CD8-positive, alpha-beta memory T cell (primary cell): ENCODE measurements at regions not wholly inside any gene's neighbourhood (a gene's known extent, or its start where the extent isn't known, plus 50 kb on each side); places are given as distances from the start of the nearest gene placed in this dataset.

Source experiments
- CTCF ChIA-PET: fragments of 350-600 bp; sonication (Branson Sonifier 250); formaldehyde crosslinking; loops from one replicate; lab custom pipeline; 2021; ENCODE audit warnings: antibody characterized with exemption; lab: Charles Lee
- POLR2A ChIA-PET: fragments of 350-600 bp; sonication (Branson Sonifier 250); formaldehyde crosslinking; loops from one replicate; lab custom pipeline; 2021; ENCODE audit warnings: antibody characterized with exemption; lab: Charles Lee
- DNase-seq, 5 donors: peaks; one replicate each; pipeline versions ENCODE4 v3.0.0 to v3.0.0-alpha.2; 2020 to 2022; ENCODE audit warnings: mixed read lengths in 1 of 5
- H3K27ac ChIP-seq: one replicate; pipeline ENCODE4 v1.7.0; 2013; ENCODE audit warnings: low read depth, mild to moderate bottlenecking, low read length, moderate library complexity
- H3K27me3 ChIP-seq: 2 replicates; pipeline ENCODE4 v1.7.0; 2013; ENCODE audit warnings: low read length, mild to moderate bottlenecking; ENCODE audit not compliant: insufficient read depth, poor library complexity, severe bottlenecking
- H3K36me3 ChIP-seq: 2 replicates; pipeline ENCODE4 v1.7.0; 2013; ENCODE audit warnings: mild to moderate bottlenecking, low read length, moderate library complexity; ENCODE audit not compliant: insufficient read depth
- H3K4me1 ChIP-seq: 2 replicates; pipeline ENCODE4 v1.7.0; 2013; ENCODE audit warnings: mild to moderate bottlenecking, low read length, moderate library complexity; ENCODE audit not compliant: insufficient read depth
- H3K4me3 ChIP-seq: 2 replicates; pipeline ENCODE4 v1.7.0; 2013; ENCODE audit warnings: mild to moderate bottlenecking, low read length
- H3K9me3 ChIP-seq: 2 replicates; pipeline ENCODE4 v1.7.0; 2013; ENCODE audit warnings: mild to moderate bottlenecking, low read length
- H3K27ac Mint-ChIP-seq, 8 donors: one replicate each; pipeline ENCODE4 v1.8.0; 2020 to 2021; ENCODE audit warnings: mixed read lengths in 8 of 8, mild to moderate bottlenecking in 6 of 8, inconsistent platforms in 3 of 8, moderate library complexity in 3 of 8
- H3K27me3 Mint-ChIP-seq, 2 donors: one replicate each; pipeline ENCODE4 v1.8.0; 2020 to 2021; ENCODE audit warnings: mixed read lengths in 2 of 2, mild to moderate bottlenecking in 1 of 2, moderate library complexity in 1 of 2
- H3K36me3 Mint-ChIP-seq, 3 donors: one replicate each; pipeline ENCODE4 v1.8.0; 2020 to 2021; ENCODE audit warnings: mixed read lengths in 3 of 3, inconsistent platforms in 1 of 3, mild to moderate bottlenecking in 1 of 3
- H3K4me1 Mint-ChIP-seq, 3 donors: one replicate each; pipeline ENCODE4 v1.8.0; 2020 to 2021; ENCODE audit warnings: mixed read lengths in 3 of 3, inconsistent platforms in 1 of 3, mild to moderate bottlenecking in 1 of 3
- H3K4me3 Mint-ChIP-seq, 7 donors: one replicate each; pipeline ENCODE4 v1.8.0; 2020 to 2021; ENCODE audit warnings: mixed read lengths in 7 of 7, mild to moderate bottlenecking in 6 of 7, moderate library complexity in 4 of 7, inconsistent platforms in 2 of 7
- H3K9me3 Mint-ChIP-seq, 5 donors: one replicate each; pipeline ENCODE4 v1.8.0; 2020 to 2022; ENCODE audit warnings: mixed read lengths in 5 of 5, mild to moderate bottlenecking in 3 of 5, moderate library complexity in 2 of 5, inconsistent platforms in 1 of 5

GRCh38 chr7:142618655-142619351 is 130.5 kb upstream of the PRSS1 start:
- ChIA-PET POLR2A (interaction anchor here (1.0 to 1.2 kb wide), 3 partner anchors 170 to 180 kb away, joined by 3 to 5 read pairs (median 3); no protein-coding TSS in a partner anchor), CTCF (no interaction called here)
- Histone ChIP-seq H3K4me1 (no peaks in the 10 kb centered on the region), H3K9me3 (no peaks in the 10 kb centered on the region), H3K27ac (no peak overlapping the region), H3K36me3 (no peaks in the 10 kb centered on the region), H3K4me3 (no peak overlapping the region), H3K27me3 (no peaks in the 10 kb centered on the region)
- H3K4me1 Mint-ChIP-seq: peaks cover 0 to 4% (median 3%) of the 10 kb centered on the region in 3 donors
- peak overlapping the region; percentile 69 to 83 (median 70) for H3K4me3 Mint-ChIP-seq
- DNase-seq: no peak
- no peaks in the 10 kb centered on the region for H3K9me3 Mint-ChIP-seq
- H3K27ac Mint-ChIP-seq: peak overlapping the region in 7 of 8 donors; percentile 24 to 93 (median 82)
- H3K36me3 Mint-ChIP-seq: peaks cover 0 to 8% (median 0%) of the 10 kb centered on the region in 3 donors
- H3K27me3 Mint-ChIP-seq: no peaks in the 10 kb centered on the region

- peaks cover 0 to 4% (median 4%) of the 10 kb centered on the region in 3 donors for H3K4me1 Mint-ChIP-seq
- Histone ChIP-seq H3K27me3 (no peaks in the 10 kb centered on the region), H3K4me3 (no peak overlapping the region), H3K36me3 (no peaks in the 10 kb centered on the region), H3K27ac (no peak overlapping the region), H3K4me1 (no peaks in the 10 kb centered on the region), H3K9me3 (no peaks in the 10 kb centered on the region)
- H3K27me3 Mint-ChIP-seq: peaks cover 0 to 1% of the 10 kb centered on the region in 2 donors
- DNase-seq: no peak
- CTCF ChIA-PET: no interaction called here
- no peaks in the 10 kb centered on the region for H3K9me3 Mint-ChIP-seq
- H3K36me3 Mint-ChIP-seq: peaks cover 0 to 8% (median 0%) of the 10 kb centered on the region in 3 donors
- POLR2A ChIA-PET: interaction anchor here (1.7 to 2.4 kb wide), 2 partner anchors 173 to 192 kb away, joined by 5 to 13 read pairs; no protein-coding TSS in a partner anchor
- peak overlapping the region in 4 of 8 donors; percentile 38 to 71 (median 58) for H3K27ac Mint-ChIP-seq
- peak overlapping the region in 6 of 7 donors; percentile 18 to 81 (median 80) for H3K4me3 Mint-ChIP-seq
Measured at GRCh38 chr7:142616842-142617241, 132.4 kb upstream of the PRSS1 start.

GRCh38 chr7:142616121-142616643 is 133.1 kb upstream of the PRSS1 start:
- Mint-ChIP-seq H3K4me3 (peak overlapping the region; percentile 71 to 88 (median 80)), H3K4me1 (peaks cover 0 to 10% (median 9%) of the 10 kb centered on the region in 3 donors), H3K27ac (peak overlapping the region; percentile 56 to 91 (median 76)), H3K27me3 (peaks cover 0 to 1% of the 10 kb centered on the region in 2 donors), H3K9me3 (no peaks in the 10 kb centered on the region), H3K36me3 (peaks cover 0 to 8% (median 0%) of the 10 kb centered on the region in 3 donors)
- ChIA-PET POLR2A (interaction anchor here (0.5 to 2.4 kb wide), 4 partner anchors 173 to 195 kb away, joined by 4 to 13 read pairs (median 4); no protein-coding TSS in a partner anchor), CTCF (interaction anchor here (0.9 kb wide), 1 partner anchor 12 kb away, joined by 3 read pairs; no protein-coding TSS in a partner anchor)
- Histone ChIP-seq H3K36me3 (no peaks in the 10 kb centered on the region), H3K9me3 (no peaks in the 10 kb centered on the region), H3K27me3 (no peaks in the 10 kb centered on the region), H3K4me3 (no peak overlapping the region), H3K27ac (no peak overlapping the region), H3K4me1 (no peaks in the 10 kb centered on the region)
- no peak for DNase-seq

- Mint-ChIP-seq H3K4me1 (peaks cover 0 to 10% (median 8%) of the 10 kb centered on the region in 3 donors), H3K9me3 (no peaks in the 10 kb centered on the region), H3K4me3 (peak overlapping the region; percentile 71 to 88 (median 80)), H3K27me3 (peaks cover 0 to 1% of the 10 kb centered on the region in 2 donors), H3K36me3 (peaks cover 0 to 8% (median 0%) of the 10 kb centered on the region in 3 donors), H3K27ac (peak overlapping the region; percentile 9 to 90 (median 72))
- ChIA-PET CTCF (interaction anchor here (0.9 kb wide), 2 partner anchors 11 to 195 kb away, joined by 3 read pairs; no protein-coding TSS in a partner anchor), POLR2A (interaction anchor here (1.0 to 2.4 kb wide), 4 partner anchors 174 to 194 kb away, joined by 3 to 13 read pairs (median 4); no protein-coding TSS in a partner anchor)
- H3K27ac ChIP-seq: no peak overlapping the region
- no peaks in the 10 kb centered on the region for H3K36me3 ChIP-seq
- H3K27me3 ChIP-seq: no peaks in the 10 kb centered on the region
- H3K4me3 ChIP-seq: no peak overlapping the region
- no peak for DNase-seq
- H3K4me1 ChIP-seq: no peaks in the 10 kb centered on the region
- no peaks in the 10 kb centered on the region for H3K9me3 ChIP-seq
Measured at GRCh38 chr7:142615508-142615907, 133.8 kb upstream of the PRSS1 start.

- Mint-ChIP-seq H3K4me1 (peaks cover 0 to 15% (median 5%) of the 10 kb centered on the region in 3 donors), H3K27ac (no peak overlapping the region), H3K4me3 (no peak overlapping the region), H3K9me3 (no peaks in the 10 kb centered on the region), H3K36me3 (peaks cover 0 to 8% (median 0%) of the 10 kb centered on the region in 3 donors), H3K27me3 (peaks cover 0 to 1% of the 10 kb centered on the region in 2 donors)
- no peak overlapping the region for H3K4me3 ChIP-seq
- no peak for DNase-seq
- ChIA-PET CTCF (no interaction called here), POLR2A (no interaction called here)
- H3K27me3 ChIP-seq: no peaks in the 10 kb centered on the region
- H3K27ac ChIP-seq: no peak overlapping the region
- no peaks in the 10 kb centered on the region for H3K9me3 ChIP-seq
- H3K36me3 ChIP-seq: no peaks in the 10 kb centered on the region
- no peaks in the 10 kb centered on the region for H3K4me1 ChIP-seq
Measured at GRCh38 chr7:142614116-142614515, 135.2 kb upstream of the PRSS1 start.

- peak overlapping the region in 1 of 8 donors; percentile 33 for H3K27ac Mint-ChIP-seq
- H3K4me1 Mint-ChIP-seq: peaks cover 0 to 25% (median 5%) of the 10 kb centered on the region in 3 donors
- H3K9me3 Mint-ChIP-seq: no peaks in the 10 kb centered on the region
- H3K36me3 ChIP-seq: no peaks in the 10 kb centered on the region
- H3K4me1 ChIP-seq: no peaks in the 10 kb centered on the region
- peaks cover 0 to 6% (median 0%) of the 10 kb centered on the region in 3 donors for H3K36me3 Mint-ChIP-seq
- H3K27ac ChIP-seq: no peak overlapping the region
- no peak overlapping the region for H3K4me3 ChIP-seq
- ChIA-PET POLR2A (no interaction called here), CTCF (no interaction called here)
- H3K4me3 Mint-ChIP-seq: no peak overlapping the region
- no peak for DNase-seq
- no peaks in the 10 kb centered on the region for H3K9me3 ChIP-seq
- H3K27me3 Mint-ChIP-seq: peaks cover 0 to 1% of the 10 kb centered on the region in 2 donors
- H3K27me3 ChIP-seq: no peaks in the 10 kb centered on the region
Measured at GRCh38 chr7:142612237-142612881, 136.9 kb upstream of the PRSS1 start.

GRCh38 chr7:142611566-142612236 is 137.6 kb upstream of the PRSS1 start:
- H3K36me3 ChIP-seq: no peaks in the 10 kb centered on the region
- Mint-ChIP-seq H3K4me3 (no peak overlapping the region), H3K36me3 (peaks cover 0 to 6% (median 0%) of the 10 kb centered on the region in 3 donors), H3K27ac (peak overlapping the region in 7 of 8 donors; percentile 4 to 73 (median 34)), H3K9me3 (no peaks in the 10 kb centered on the region), H3K27me3 (peaks cover 0 to 1% of the 10 kb centered on the region in 2 donors), H3K4me1 (peaks cover 0 to 25% (median 5%) of the 10 kb centered on the region in 3 donors)
- ChIA-PET POLR2A (interaction anchor here (0.6 kb wide), 1 partner anchor 654 kb away, joined by 7 read pairs; no protein-coding TSS in a partner anchor), CTCF (no interaction called here)
- H3K9me3 ChIP-seq: no peaks in the 10 kb centered on the region
- H3K4me1 ChIP-seq: no peaks in the 10 kb centered on the region
- no peak overlapping the region for H3K4me3 ChIP-seq
- DNase-seq: no peak
- H3K27ac ChIP-seq: no peak overlapping the region
- H3K27me3 ChIP-seq: no peaks in the 10 kb centered on the region
